GM23248 (cell line): ENCODE measurements at regions not wholly inside any gene's neighbourhood (a gene's known extent, or its start where the extent isn't known, plus 50 kb on each side); places are given as distances from the start of the nearest gene placed in this dataset.

ENCODE experiments used
- DNase-seq: peaks from one replicate; pipeline ENCODE4 v3.0.0-alpha.2; 2015
- H2AFZ ChIP-seq: fragments of 200-600 bp; sonication (generic); 2 replicates; pipeline ENCODE4 v1.6.1; 2016; ENCODE audit warnings: antibody characterized with exemption
- H3F3A ChIP-seq: fragments of 200-600 bp; sonication (generic); 2 replicates; pipeline ENCODE4 v1.6.1; 2016; ENCODE audit warnings: mild to moderate bottlenecking, antibody characterized with exemption, mixed run types; ENCODE audit not compliant: insufficient read depth
- H3K27ac ChIP-seq: fragments of 200-600 bp; sonication (generic); 2 replicates; pipeline ENCODE4 v1.5.1; 2016; ENCODE audit warnings: mild to moderate bottlenecking
- H3K27me3 ChIP-seq: fragments of 200-600 bp; sonication (generic); replicated peaks from 2 replicates; pipeline ENCODE4 v1.6.1; 2016; ENCODE audit warnings: mild to moderate bottlenecking; ENCODE audit not compliant: insufficient read depth
- H3K36me3 ChIP-seq: fragments of 200-600 bp; sonication (generic); 2 replicates; pipeline ENCODE4 v1.6.1; 2016; ENCODE audit warnings: low read depth, mild to moderate bottlenecking
- H3K4me1 ChIP-seq: fragments of 200-600 bp; sonication (generic); 2 replicates; pipeline ENCODE4 v1.6.1; 2016; ENCODE audit warnings: mild to moderate bottlenecking; ENCODE audit not compliant: insufficient read depth
- H3K4me2 ChIP-seq: fragments of 200-600 bp; sonication (generic); one replicate; pipeline ENCODE4 v1.6.1; 2016; ENCODE audit warnings: mild to moderate bottlenecking; ENCODE audit not compliant: unreplicated experiment
- H3K4me3 ChIP-seq: fragments of 200-600 bp; sonication (generic); 2 replicates; pipeline ENCODE4 v1.5.1; 2016; ENCODE audit warnings: mild to moderate bottlenecking
- H3K79me2 ChIP-seq: fragments of 200-600 bp; sonication (generic); 2 replicates; pipeline ENCODE4 v1.6.1; 2016; ENCODE audit warnings: mild to moderate bottlenecking; ENCODE audit not compliant: insufficient read depth
- H3K9ac ChIP-seq: fragments of 200-600 bp; sonication (generic); 2 replicates; pipeline ENCODE4 v1.6.1; 2016; ENCODE audit warnings: mild to moderate bottlenecking
- H3K9me2 ChIP-seq: fragments of 200-600 bp; sonication (generic); 2 replicates; pipeline ENCODE4 v1.6.1; 2016; ENCODE audit warnings: mixed run types, mild to moderate bottlenecking, moderate library complexity; ENCODE audit not compliant: insufficient read depth
- H3K9me3 ChIP-seq: fragments of 200-600 bp; sonication (generic); one replicate; pipeline ENCODE4 v1.6.1; 2017; ENCODE audit warnings: low read depth
- H4K20me1 ChIP-seq: fragments of 200-600 bp; sonication (generic); 2 replicates; pipeline ENCODE4 v1.6.0; 2016; ENCODE audit not compliant: insufficient read depth
- EZH2 ChIP-seq: fragments of 200-600 bp; sonication (generic); IDR thresholded peaks from 2 replicates; pipeline ENCODE4 v1.6.1; 2018; ENCODE audit warnings: antibody characterized with exemption, mild to moderate bottlenecking; ENCODE audit not compliant: insufficient read depth, poor library complexity, severe bottlenecking
- EZH2phosphoT487 ChIP-seq: fragments of 200-600 bp; sonication (generic); IDR thresholded peaks from 2 replicates; pipeline ENCODE4 v1.6.1; 2018; ENCODE audit warnings: antibody characterized with exemption, moderate library complexity, mild to moderate bottlenecking, low read depth; ENCODE audit not compliant: insufficient read depth
- WGBS, 2 experiments: methylation state at CpG; one replicate each; pipeline ENCODE4 v1.1.6; 2015 to 2017; ENCODE audit warnings: low lambda C conversion rate in 2 of 2, low coverage in 1 of 2; ENCODE audit errors: missing lambda C conversion rate in 2 of 2; 5-methylcytosine and 5-hydroxymethylcytosine counted together
- in situ Hi-C: fragments of 300-500 bp; cut with MboI; formaldehyde crosslinking; loops from 2 replicates; pipeline ENCODE4 v1.15.0; 2020

DNA sequence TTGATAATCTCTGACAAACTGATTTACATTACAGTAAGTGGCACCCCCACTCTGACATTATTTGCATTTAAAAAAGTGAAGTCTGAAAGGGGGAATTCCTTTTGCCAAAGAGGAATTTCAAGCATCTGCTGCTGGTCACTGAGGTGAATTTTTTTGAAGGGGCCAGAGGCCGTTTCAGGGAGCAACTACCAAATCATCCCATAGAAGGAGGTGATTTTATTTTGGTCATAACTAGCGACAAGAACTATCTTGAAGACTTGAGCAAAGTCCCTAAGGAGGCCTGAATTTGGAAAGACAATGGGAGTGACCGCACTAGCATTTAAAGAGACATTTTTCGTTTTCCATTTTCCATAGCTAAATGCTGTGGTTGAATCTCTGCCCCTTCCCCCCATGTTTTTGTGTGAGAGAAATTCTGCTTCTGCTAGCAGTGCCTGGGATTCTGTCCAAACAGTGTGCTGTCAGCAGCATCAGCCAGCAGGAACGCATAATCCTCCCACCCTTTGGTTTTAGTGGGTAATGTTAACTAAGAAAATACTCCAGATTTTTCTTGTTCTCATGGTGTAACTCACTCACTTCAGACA is 110.1 kb upstream of the MED14 start:
- H3K9me2 ChIP-seq, result no peaks in the 10 kb centered on the region
- H2AFZ ChIP-seq, result peak overlapping the region; percentile 64
- peak overlapping the region; percentile 49; the same call in 1 of the 2 replicates for H3K4me3 ChIP-seq
- DNase-seq, result peak; percentile 94
- no peaks in the 10 kb centered on the region for H3K79me2 ChIP-seq
- H3K4me1 ChIP-seq, result peaks cover 19% of the 10 kb centered on the region
- H3K36me3 ChIP-seq, result no peaks in the 10 kb centered on the region
- peaks cover 12% of the 10 kb centered on the region for H3F3A ChIP-seq
- peak overlapping the region; percentile 96 for H3K27ac ChIP-seq
- TF ChIP-seq EZH2 (no peak), EZH2phosphoT487 (no peak)
- H3K27me3 ChIP-seq, result no peaks in the 10 kb centered on the region
- peak overlapping the region; percentile 76 for H3K4me2 ChIP-seq
- in situ Hi-C loops, result no loop called here
- H3K9me3 ChIP-seq, result no peaks in the 10 kb centered on the region
- 0 to 2% methylated on average over 4 to 5 of the region's 5 CpGs for WGBS, 2 experiments
- H4K20me1 ChIP-seq, result no peaks in the 10 kb centered on the region
- peak overlapping the region; percentile 71 for H3K9ac ChIP-seq

DNA sequence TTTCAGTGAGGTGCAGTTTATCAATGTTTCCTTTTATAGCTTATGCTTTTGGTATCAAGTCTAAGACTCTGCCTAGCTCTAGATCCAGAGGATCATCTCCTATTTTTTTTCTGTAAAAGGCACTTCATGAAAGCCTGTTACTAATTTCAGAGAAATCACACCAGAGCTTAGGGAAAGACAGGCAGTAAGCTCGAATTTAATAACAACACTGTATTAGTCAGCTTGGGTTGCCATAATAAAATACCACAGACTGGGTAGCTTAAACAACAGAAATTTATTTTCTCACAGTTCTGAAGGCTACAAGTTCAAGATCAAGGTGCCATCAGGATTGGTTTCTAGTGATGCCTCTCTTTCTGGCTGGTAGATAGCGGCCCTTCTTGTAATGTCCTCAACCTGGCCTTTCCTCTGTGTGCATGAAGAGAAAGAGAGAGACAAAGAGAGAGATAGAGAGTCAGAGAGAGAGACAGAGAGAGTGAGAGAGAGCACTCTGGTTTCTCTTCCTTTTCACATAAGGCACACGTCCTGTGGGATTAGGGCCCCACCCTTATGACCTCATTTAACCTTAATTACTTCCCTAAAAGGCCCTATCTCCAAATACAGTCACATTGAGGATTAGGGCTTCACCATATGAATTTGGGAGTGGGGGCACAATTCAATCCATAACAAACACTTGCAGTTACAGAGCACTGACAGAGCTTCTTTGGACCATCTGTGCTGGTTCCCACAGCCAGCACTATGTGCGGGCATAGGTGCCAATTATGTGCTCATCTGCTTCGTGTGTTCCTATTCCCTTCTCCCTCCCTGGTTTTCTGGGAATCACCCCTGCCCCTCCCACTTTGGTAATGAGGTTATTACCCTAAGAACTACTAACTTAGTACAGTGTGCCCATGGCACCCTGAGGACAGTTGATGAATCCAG is 114.8 kb upstream of the MED14 start:
- TF ChIP-seq EZH2phosphoT487 (no peak), EZH2 (no peak)
- no peaks in the 10 kb centered on the region for H3K9me3 ChIP-seq
- in situ Hi-C loops, result no loop called here
- no peaks in the 10 kb centered on the region for H3K36me3 ChIP-seq
- H3K4me1 ChIP-seq, result peaks cover 9% of the 10 kb centered on the region
- H2AFZ ChIP-seq, result no peak overlapping the region
- H3K9me2 ChIP-seq, result no peaks in the 10 kb centered on the region
- DNase-seq, result peak; percentile 29
- no peak overlapping the region for H3K27ac ChIP-seq
- H3F3A ChIP-seq, result peaks cover 2% of the 10 kb centered on the region
- 50 to 55% methylated on average over 5 of the region's 5 CpGs for WGBS, 2 experiments
- H3K4me2 ChIP-seq, result no peak overlapping the region
- no peak overlapping the region for H3K4me3 ChIP-seq
- no peaks in the 10 kb centered on the region for H4K20me1 ChIP-seq
- no peak overlapping the region for H3K9ac ChIP-seq
- H3K79me2 ChIP-seq, result no peaks in the 10 kb centered on the region
- H3K27me3 ChIP-seq, result no peaks in the 10 kb centered on the region

DNA sequence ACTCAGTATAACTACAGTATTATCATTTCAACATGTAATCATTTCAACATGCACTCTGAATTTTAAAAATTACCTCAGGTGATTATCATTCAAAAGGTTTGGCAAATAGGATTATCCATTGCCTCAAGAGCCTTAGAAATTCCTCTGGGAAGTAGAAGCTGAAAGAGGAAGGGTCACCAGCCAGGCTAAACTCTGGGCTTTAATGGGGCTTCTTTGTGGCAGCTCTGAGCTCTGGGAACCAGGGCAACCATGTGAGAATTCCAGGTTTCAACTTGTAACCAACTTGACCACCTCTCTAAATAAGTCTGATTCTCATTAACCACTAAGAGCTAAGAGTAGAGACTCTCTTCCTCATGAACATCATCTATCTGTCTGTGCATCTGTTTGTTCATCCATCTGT is 117.2 kb upstream of the MED14 start:
- Histone ChIP-seq H3K27ac (no peak overlapping the region), H3F3A (no peaks in the 10 kb centered on the region), H3K4me2 (no peak overlapping the region), H4K20me1 (no peaks in the 10 kb centered on the region), H3K9me3 (no peaks in the 10 kb centered on the region), H3K9ac (no peak overlapping the region), H3K36me3 (no peaks in the 10 kb centered on the region), H3K9me2 (no peaks in the 10 kb centered on the region), H3K79me2 (no peaks in the 10 kb centered on the region), H2AFZ (no peak overlapping the region), H3K27me3 (no peaks in the 10 kb centered on the region), H3K4me1 (no peaks in the 10 kb centered on the region), H3K4me3 (no peak overlapping the region)
- DNase-seq, result no peak
- in situ Hi-C loops, result no loop called here
- TF ChIP-seq EZH2phosphoT487 (no peak), EZH2 (no peak)

DNA sequence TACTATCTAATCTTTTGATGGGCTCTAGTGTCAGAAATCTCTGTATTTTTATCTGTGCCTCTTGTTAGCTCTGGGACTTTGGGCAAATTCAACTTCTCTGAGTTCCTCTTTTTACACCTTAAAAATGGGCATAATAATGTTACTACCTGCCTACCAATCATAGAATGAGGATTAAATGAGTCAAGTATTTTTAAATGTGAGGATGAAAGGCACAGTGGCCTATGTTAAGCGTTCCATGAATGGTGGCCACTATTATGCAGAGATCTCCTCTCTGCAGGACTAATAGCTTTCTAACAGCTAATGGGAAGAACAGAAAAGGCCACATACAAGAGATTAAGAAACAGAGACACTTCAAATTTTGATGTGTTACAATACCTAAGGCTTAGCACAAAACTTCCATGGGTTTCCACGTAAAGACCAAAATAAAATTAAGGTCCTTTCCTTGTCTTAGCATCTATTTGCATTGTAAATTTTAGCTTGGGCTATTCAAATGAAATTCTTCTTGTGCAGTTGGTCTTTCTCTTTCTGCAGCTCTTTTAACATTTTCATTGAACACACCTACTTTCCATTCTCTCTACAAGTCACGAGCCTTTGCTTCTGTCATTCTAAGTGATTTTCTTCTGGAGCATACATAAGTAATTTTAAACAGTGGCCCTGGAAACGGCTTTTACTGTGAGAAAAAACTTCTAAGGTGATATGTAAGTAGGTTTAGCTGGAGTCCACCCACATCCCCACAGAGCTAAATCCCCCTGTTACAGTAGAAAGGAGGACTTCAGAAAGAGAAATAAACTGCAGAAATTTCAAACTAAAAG is 117.9 kb upstream of the MED14 start:
- H3K4me3 ChIP-seq, result no peak overlapping the region
- H3K9me3 ChIP-seq, result no peaks in the 10 kb centered on the region
- H3K9me2 ChIP-seq, result no peaks in the 10 kb centered on the region
- TF ChIP-seq EZH2 (no peak), EZH2phosphoT487 (no peak)
- 73 to 75% methylated on average over 4 of the region's 4 CpGs for WGBS, 2 experiments
- no peaks in the 10 kb centered on the region for H3K79me2 ChIP-seq
- no peak overlapping the region for H3K4me2 ChIP-seq
- in situ Hi-C loops, result no loop called here
- no peak overlapping the region for H2AFZ ChIP-seq
- H4K20me1 ChIP-seq, result no peaks in the 10 kb centered on the region
- no peak overlapping the region for H3K27ac ChIP-seq
- no peak for DNase-seq
- H3K4me1 ChIP-seq, result no peaks in the 10 kb centered on the region
- no peaks in the 10 kb centered on the region for H3K27me3 ChIP-seq
- no peaks in the 10 kb centered on the region for H3K36me3 ChIP-seq
- H3K9ac ChIP-seq, result no peak overlapping the region
- no peaks in the 10 kb centered on the region for H3F3A ChIP-seq
